Epithelial cell of proximal tubule (primary cell): ENCODE measurements at regions not wholly inside any gene's neighbourhood (a gene's known extent, or its start where the extent isn't known, plus 50 kb on each side); places are given as distances from the start of the nearest gene placed in this dataset.

Experiments
- DNase-seq: peaks from one replicate; pipeline ENCODE4 v3.0.0-alpha.2; 2011; ENCODE audit warnings: low read depth
- H3K4me3 ChIP-seq: 2 replicates; pipeline ENCODE4 v1.5.1; 2011; ENCODE audit warnings: low read depth, mild to moderate bottlenecking, low read length
- TF ChIP-seq, protein P1 (sequence below): conservative IDR thresholded peaks from 2 replicates; pipeline ENCODE4 v1.5.1; 2012; ENCODE audit warnings: low read depth, mild to moderate bottlenecking, low read length

DNA sequence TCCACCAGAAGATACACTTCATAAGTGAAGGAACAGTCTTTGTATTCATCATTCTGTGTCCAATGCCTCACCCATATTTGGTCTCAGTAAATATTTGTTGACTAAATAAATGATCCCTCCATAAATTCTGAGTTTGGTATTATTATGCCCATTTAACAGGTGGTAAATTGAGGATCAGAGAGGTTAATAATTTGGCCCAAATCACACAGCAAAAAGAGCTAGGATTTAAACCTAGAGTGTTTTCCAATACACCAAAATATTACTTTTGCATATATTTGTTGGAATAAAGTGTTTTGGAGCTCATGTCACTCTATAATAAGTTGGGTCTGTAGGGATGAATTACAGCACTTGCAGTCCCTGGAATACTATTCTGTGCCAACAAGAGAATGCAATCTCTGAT is 470.3 kb downstream of the ARHGEF28 start:
- no peak overlapping the region for H3K4me3 ChIP-seq
- DNase-seq = no peak
- TF ChIP-seq, protein P1, sequence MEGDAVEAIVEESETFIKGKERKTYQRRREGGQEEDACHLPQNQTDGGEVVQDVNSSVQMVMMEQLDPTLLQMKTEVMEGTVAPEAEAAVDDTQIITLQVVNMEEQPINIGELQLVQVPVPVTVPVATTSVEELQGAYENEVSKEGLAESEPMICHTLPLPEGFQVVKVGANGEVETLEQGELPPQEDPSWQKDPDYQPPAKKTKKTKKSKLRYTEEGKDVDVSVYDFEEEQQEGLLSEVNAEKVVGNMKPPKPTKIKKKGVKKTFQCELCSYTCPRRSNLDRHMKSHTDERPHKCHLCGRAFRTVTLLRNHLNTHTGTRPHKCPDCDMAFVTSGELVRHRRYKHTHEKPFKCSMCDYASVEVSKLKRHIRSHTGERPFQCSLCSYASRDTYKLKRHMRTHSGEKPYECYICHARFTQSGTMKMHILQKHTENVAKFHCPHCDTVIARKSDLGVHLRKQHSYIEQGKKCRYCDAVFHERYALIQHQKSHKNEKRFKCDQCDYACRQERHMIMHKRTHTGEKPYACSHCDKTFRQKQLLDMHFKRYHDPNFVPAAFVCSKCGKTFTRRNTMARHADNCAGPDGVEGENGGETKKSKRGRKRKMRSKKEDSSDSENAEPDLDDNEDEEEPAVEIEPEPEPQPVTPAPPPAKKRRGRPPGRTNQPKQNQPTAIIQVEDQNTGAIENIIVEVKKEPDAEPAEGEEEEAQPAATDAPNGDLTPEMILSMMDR = no peak

DNA sequence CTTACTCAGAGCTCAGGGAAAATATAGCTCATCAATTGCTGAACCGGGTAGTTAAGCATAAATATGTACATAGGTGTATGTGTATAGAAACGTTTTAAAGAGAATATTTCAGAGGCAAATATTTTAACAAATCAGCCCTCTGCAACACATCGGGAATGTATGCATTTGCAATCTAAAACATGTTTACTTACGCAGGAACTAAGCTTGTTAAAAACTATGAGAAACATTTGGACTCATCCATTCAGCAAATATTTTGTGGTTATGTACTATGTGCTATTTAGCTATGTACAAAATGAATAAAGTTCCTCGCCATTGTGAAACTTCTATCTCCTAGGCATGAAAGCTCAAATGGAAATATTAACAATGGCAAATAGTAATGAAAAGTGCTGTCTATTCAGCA is 469.9 kb downstream of the ARHGEF28 start:
- TF ChIP-seq, protein P1 = no peak
- no peak overlapping the region for H3K4me3 ChIP-seq
- DNase-seq = no peak

GRCh38 chr5:74094782-74095108 is 468.7 kb downstream of the ARHGEF28 start:
- H3K4me3 ChIP-seq = no peak overlapping the region
- DNase-seq = no peak
- TF ChIP-seq, protein P1 = no peak

DNA sequence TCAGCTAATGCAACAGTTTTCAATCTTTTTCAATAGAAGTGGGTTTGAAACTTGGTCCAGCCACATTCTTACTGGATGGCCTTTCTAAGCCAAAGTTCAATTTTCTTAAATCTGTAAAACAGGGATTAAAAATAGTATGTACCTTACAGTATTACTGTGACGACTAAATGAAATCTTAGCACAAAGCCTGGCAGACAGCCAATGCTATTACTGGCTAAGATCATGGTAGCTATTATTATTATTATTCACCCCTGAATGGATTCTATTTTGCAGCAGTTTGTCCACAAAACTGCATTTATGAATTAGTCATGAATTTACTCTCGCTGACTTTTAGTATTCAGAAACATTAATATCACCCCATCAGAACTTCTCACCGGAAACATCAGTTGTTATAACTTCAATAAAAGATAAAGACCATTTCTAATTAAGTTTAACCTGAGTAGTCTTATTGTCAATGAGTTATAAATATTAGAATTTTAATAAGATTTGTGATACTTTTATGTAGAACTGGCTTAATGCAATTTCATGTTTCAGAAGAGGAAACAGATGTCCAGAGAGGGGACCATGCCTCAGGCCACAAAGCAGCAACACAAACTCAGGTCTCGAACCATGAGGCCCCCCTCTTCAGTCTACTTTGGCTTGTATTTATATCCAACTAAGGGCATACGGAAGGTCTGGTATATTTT is 468.2 kb downstream of the ARHGEF28 start:
- no peak for DNase-seq
- TF ChIP-seq, protein P1 = no peak
- no peak overlapping the region for H3K4me3 ChIP-seq

DNA sequence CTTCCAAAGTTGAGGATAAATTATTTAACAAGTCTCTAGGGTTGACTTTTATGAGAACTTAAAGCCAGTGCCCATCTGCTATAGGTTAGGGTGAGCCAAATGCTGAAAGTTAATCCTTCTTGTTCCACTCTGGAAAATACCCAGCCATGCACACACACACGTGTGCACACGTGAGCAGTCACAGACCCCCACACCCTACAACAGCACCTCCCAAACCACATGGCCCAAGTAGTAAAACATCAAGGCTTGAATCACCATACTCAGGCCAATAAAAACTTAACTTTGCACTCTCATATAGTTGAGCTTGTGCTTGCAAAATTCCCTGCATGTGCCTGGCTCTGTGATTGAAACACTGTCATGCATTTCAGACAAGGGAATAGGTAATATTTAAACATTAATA is 467.6 kb downstream of the ARHGEF28 start:
- TF ChIP-seq, protein P1 = no peak
- H3K4me3 ChIP-seq = no peak overlapping the region
- DNase-seq = no peak

DNA sequence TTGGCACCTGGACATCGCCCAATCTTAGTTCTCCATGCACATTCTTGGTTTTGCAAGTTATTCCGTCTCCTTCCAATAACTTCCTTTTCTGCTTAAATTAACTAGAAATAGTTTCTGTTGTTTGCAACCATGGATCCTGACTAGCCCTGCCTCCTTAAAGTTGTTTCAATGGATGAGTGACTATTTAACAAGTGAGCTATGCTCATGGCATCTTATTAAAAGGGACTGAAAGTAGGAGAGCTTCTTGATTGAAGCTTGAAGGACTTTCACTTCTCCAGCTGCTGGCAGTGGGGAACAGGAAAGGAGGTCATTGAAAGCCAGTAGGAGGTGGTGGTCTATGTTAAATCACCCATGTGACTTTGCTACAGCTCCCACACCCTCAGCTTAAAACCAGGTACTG is 466.8 kb downstream of the ARHGEF28 start:
- TF ChIP-seq, protein P1 = no peak
- no peak overlapping the region for H3K4me3 ChIP-seq
- DNase-seq = peak; percentile 32

- no peak overlapping the region for H3K4me3 ChIP-seq
- TF ChIP-seq, protein P1 = no peak
- no peak for DNase-seq
These were observed 459.8 kb downstream of the ARHGEF28 start for GRCh38 chr5:74085782-74086181.
